HG02943 (cell line): ENCODE measurements at regions not wholly inside any gene's neighbourhood (a gene's known extent, or its start where the extent isn't known, plus 50 kb on each side); places are given as distances from the start of the nearest gene placed in this dataset.

Experiments
- ATAC-seq: cut with Tn5 transposase; IDR thresholded peaks from one replicate; pipeline ENCODE4 v1.9.1; 2021; ENCODE audit warnings: mild to moderate bottlenecking, low read depth, moderate library complexity; ENCODE audit not compliant: unreplicated experiment

DNA sequence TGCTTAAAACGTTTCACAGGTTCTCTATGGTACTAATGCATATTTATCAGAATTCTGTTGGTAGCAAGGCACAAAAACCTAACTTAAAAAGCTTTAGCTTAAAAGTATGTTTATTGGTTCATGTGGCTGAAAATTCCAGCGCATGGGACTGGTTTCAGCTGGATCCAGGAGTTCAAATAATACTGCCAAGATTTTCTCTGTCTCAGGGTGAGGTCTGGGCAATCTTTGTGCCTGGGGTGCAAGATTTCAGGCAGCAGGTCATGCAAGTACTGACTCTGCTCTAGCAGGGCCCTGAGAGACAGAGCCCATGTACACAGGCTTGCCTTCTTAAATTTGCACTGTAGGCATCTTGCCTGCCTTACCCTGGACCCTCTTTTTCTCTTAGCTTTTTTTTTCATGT is 134.2 kb upstream of the GAS1 start:
- no peak for ATAC-seq

DNA sequence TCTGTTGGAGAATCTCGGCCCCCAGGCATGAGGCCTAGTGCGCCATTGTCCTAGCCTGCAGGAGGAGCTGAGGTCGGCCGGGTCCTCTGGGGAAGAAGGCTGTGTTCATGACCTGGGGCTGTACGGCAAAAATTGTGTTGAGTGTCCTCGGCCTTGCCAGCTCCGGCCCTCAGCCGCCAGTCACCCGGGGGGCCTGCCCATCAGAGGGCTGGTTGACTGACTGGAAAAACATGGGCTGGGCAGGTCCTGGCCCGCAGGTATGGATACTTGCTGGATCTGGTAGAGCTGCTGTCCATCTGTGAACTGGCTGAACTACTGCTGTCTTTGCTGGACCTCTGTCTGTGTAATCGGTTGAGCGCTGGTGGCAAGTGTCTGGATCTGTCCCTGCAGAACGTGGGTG is 136.7 kb upstream of the GAS1 start:
- ATAC-seq, result no peak

DNA sequence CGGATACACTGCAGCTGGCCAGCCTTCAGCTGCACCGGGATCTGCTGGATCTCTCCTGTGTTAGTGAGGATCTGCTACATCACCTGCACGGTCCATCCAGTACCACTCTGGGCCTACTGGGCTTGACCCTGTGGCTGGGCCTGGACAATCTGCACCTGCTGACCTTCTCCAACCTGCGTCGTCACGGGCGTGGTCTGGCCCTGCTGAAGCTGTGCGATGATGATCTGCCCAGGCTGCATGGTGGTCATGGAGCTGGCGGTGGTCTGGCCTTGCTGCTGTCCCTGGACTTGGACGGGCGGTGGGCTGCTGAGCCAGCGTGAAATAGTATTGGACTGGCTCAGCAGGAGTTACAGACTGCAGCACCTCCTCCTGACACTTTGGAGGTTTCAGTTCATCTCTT is 137.1 kb upstream of the GAS1 start:
- ATAC-seq, result no peak

DNA sequence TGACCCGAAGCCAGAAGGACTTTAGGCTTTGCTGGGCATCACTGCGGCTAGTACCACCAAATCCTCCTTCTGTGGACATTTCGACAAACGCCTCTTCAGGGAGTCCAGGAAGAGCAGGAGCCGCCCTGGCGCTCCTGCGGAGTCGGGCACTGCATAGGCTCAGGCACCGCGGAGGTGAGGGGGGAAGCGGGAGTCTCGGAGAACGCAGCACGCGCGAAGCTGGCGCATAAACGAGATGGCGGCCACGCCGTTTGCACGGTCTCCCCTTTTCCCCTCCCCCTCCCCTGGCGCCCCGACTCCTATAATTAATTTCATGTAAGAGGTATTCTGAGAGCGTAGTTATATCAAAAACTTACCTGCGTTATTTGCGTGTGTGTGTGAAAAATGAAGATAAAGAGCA is 137.8 kb upstream of the GAS1 start:
- ATAC-seq, result no peak

- no peak for ATAC-seq
Measured at GRCh38 chr9:87085521-87085920, 138.2 kb upstream of the GAS1 start.

DNA sequence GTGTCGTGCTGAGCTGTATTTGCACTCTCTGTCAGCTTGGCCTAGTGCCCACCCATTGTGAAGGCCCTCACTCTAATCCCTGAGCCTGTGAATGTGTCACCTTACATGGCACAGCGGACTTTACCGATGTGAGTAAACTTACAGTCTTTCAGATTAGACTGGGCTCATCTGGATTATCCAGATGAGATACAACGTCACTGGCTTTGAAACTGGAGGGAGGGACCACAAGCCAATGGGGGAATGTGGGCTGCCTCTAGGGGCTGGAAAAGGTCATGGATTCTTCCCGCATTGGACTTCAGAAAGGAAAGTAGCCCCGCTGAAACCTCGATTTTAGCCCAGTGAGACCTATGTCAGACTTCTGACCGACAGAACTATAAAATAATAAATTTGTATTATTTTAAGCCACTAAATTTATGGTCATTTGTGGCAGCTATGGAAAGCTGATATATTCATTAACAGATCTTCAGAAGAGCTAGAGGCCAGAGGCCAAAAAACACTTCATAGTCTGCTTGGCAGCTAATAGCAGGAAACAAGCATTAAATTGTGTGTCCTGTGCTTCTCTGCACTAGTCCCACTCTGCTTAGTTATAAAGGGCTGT is 139.0 kb upstream of the GAS1 start:
- ATAC-seq, result no peak

GRCh38 chr9:87087197-87087596 is 139.9 kb upstream of the GAS1 start:
- ATAC-seq, result no peak

DNA sequence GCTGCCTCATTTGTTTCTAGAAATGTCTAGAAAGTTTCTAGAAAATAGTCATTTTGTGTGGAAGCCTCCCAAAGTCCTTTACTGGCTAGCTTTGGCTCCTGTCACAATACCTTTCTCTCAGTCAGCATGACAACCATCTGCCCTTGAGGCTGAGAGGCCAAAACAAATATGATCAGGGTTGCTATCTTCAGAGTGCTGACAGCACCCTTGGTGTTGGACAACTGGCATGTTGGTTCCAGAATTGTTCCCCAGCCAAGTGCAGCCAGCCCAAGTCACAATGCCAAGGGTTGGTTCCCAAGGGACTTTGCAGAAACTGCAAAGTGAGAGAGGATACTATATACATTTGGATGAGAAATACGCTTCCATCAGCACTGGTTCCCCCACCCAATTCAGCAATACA is 140.9 kb upstream of the GAS1 start:
- no peak for ATAC-seq

GRCh38 chr9:87088621-87089365 is 141.5 kb upstream of the GAS1 start:
- ATAC-seq, result no peak

GRCh38 chr9:87089506-87089905 is 142.2 kb upstream of the GAS1 start:
- ATAC-seq, result no peak

GRCh38 chr9:87089929-87090328 is 142.6 kb upstream of the GAS1 start:
- ATAC-seq, result no peak

- ATAC-seq, result no peak
Measured at GRCh38 chr9:87093777-87094176, 146.5 kb upstream of the GAS1 start.

- ATAC-seq, result no peak
Measured at GRCh38 chr9:87095951-87096350, 148.6 kb upstream of the GAS1 start.

DNA sequence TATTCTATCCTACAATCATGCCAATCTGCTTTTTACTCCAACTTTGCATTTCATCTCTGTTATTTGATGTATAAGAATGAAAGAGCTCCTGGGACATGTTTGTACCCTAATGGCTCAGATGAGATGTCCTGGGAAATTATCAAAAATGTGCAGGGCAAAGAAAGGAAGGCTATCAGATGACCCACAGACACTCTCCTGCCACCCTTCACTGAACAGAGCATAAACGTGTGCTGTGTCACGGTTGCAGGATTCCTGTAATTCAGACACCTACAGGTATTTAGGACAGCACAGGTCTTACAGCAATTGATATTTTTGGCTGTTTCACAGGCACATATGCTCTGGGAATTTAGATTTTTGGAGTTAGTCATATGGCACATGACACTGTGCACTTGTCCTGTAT is 149.2 kb upstream of the GAS1 start:
- ATAC-seq, result no peak

DNA sequence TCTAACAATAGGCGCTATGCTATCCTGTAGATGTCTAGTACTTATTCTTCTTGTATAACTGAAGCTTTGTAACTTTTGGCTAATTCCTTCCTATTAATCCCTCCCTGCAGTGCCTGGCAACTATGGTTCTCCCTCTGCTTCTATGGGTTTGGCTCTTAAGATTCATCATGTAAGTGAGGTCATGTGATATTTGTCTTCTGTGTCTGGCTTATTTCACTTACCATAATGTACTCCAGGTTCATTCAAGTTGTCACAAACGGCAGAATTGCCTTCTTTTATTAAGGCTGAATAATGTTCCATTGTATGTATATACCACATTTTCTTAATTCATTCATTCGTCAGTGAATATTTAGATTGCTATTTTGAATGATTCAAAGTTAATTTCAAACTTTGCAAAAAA is 149.9 kb upstream of the GAS1 start:
- no peak for ATAC-seq

- no peak for ATAC-seq
Measured at GRCh38 chr9:87099407-87099806, 152.1 kb upstream of the GAS1 start.

GRCh38 chr9:87100001-87100400 is 152.7 kb upstream of the GAS1 start:
- ATAC-seq, result no peak

DNA sequence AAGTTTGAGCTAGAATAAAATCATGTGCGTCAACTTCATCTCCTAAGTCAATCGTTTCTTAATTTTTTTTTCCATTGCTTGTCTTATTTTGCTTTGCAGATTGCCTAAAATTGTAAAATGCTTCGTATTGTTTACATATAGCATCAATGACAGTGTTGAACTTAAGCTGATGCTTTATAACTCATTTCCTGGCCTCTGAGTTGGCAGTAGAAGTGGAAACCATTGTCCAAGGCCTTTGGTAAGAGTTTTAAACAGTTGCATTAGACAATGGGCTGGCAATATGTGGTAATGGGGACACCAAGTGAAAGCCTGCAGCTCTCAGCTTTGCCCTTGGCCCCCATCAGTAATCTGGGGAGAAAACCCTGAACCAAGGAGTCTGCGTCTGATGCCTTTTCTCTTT is 154.8 kb upstream of the GAS1 start:
- ATAC-seq, result no peak

- no peak for ATAC-seq
Measured at GRCh38 chr9:87107072-87107471, 159.8 kb upstream of the GAS1 start.

GRCh38 chr9:87108661-87109060 is 161.4 kb upstream of the GAS1 start:
- ATAC-seq, result no peak

DNA sequence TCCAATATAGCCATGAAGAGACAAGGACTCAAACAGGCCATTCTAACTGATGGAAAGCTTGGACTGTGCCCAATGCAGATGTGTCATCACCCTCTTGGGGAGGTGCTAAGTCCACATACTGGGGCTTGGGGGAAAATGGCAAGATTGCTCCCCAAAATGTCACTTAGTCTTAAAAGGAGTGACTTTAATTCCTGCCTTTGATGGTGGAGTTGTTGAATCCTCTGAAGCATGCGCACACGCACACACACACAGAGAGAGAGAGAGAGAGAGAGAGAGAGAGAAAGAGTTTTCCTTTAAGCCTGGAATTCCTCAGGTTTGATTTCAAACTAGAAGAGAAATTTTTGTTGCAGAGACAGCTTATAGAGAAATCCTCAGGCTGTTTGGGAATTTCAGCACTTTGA is 161.9 kb upstream of the GAS1 start:
- no peak for ATAC-seq

DNA sequence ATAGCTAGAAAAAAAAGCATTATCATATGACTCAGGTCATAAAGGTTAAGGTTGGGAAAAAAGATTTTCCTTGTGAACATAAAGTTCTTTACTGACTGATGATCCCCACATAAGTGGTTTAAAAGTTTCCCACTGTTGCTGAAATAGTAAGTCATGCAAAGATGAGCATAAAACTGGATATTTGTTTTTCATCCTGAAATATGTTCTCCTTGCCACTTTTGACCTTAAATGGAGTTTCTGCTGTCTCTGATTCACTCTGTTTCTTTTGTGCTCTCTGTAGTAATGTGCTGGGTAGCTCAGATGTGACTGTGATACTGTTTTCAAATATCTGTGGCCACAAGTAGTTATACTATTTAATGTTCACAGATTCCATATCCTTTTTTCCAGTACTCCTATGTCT is 162.5 kb upstream of the GAS1 start:
- no peak for ATAC-seq

DNA sequence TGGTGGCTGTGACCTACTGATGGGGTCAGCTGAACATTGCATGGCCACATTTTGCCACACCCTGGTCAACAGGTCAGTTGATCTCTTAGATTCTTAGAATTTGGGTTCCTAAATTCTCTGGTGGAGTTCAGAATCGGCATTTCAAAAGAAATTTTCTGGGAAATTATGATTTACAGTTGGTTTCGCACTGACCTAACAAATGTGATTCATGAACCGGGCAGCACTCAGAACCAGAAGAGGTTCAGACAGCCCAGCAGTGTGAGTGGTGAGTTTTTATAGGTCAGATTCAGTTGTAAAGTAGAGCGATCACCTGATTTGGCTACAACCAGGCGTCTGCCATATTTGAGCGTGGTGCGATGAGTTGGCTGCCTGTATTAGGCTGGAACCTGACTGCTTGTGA is 163.7 kb upstream of the GAS1 start:
- no peak for ATAC-seq
